Right renal cortex interstitium (tissue), 3 donors: ENCODE measurements at regions not wholly inside any gene's neighbourhood (a gene's known extent, or its start where the extent isn't known, plus 50 kb on each side); places are given as distances from the start of the nearest gene placed in this dataset.
"Not testable (repeated sequence)": the region's sequence is repeated elsewhere in the genome, so short reads cannot be mapped to it uniquely, and the experiment has no call there.

Experiments used
- DNase-seq, 3 donors: peaks; one replicate each; pipeline ENCODE4 v3.0.0-alpha.2; 2013; ENCODE audit warnings: low read depth in 3 of 3, low spot score in 2 of 3

DNA sequence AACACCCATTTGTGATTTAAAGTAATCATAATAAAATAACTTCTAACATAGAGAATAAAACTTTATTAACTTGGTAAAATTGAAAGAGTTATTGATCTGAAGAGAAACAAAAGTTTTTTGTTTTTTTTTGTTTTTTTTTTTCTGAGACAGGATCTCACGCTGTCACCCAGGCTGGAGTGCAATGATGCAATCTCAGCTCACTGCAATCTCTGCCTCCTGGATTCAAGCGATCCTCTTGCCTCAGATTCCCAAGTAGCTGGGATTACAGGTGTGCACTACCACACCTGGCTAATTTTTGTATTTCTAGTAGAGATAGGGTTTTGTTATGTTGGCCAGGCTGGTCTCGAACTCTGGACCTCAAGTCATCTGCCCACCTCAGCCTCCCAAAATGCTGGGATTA, 116.5 kb upstream of the SPATA31D4 start:
- not testable (repeated sequence) for DNase-seq

- no peak for DNase-seq
Observed at GRCh38 chr9:81814401-81814793, 113.8 kb upstream of the SPATA31D4 start.

DNA sequence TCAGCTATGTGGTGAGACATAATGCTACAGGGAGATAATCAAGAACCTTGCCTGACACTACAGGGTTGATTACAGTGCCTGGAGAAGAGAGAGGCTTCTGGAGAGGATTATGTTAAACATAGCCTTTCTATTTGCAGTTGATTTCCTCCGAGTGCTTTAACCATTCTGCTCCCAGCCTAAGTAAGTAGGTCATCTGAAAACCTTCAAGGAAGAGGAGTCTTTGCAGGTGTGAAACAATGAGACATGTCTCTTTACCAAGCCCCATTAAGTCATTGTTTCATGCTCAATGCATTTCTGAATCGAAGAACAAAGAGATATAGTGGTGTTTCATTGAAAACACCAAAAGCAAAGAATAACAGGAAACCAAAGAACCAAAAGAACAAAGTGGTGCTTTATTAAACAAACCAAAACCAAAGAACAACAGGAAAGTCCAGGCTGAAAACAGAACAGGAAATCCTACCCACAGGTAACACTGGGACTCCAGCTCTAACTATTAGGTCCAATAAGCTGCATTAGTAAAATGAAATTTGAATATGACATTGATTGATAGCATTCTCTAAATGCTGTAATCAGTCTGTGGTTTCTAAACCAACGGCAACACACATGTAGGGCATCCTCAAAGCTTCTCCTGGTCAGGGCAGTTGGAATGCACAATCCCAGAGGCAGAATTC, 113.3 kb upstream of the SPATA31D4 start:
- DNase-seq: no peak

DNA sequence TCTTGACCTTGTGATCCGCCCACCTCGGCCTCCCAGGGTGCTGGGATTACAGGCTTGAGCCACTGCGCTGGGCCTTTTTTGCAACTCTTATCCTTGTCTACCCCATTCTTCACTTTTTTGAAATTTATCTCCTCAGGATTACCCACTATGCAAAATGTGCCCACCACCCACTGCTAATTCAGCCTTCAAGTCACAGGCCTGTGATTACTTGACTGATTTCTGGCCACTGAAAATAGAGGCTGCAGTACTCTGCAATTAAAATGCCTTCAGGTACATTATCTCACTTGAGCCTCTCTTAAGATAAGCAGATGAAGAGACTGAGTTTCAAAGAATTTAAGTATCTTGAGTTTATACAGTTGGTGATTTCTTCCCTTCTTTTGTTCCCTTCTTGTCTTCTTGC, 112.4 kb upstream of the SPATA31D4 start:
- DNase-seq: no peak

- DNase-seq: no peak
Observed at GRCh38 chr9:81819155-81819554, 109.1 kb upstream of the SPATA31D4 start.

GRCh38 chr9:81819859-81820546, 108.2 kb upstream of the SPATA31D4 start:
- no peak for DNase-seq

DNA sequence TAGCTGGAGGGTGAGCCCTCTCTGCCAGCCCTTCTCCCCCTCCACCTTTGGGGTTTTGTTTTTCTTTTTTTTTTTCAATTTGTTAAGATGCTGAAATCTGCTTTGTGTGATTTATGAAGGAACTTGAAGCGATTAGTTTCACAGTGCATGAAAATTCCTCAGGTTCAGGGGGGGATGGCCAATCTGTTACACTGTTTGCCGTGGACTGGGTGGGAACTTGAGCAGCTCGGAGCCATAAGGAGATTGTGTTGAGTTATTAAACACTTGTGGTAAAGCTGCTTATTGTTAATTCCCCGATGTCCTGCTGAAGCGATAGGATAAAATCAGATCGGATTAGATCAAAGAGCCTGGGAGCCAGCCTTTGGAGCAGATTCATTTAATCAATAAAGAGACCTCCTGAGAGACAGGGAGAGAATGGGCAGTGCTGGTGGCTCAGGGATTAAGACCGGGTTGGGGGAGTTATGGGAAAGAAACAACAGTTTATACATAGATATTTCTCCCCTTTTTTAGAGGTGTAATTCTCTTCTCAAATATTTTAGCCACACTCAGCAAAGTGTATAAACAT, 105.8 kb upstream of the SPATA31D4 start:
- DNase-seq: no peak

DNA sequence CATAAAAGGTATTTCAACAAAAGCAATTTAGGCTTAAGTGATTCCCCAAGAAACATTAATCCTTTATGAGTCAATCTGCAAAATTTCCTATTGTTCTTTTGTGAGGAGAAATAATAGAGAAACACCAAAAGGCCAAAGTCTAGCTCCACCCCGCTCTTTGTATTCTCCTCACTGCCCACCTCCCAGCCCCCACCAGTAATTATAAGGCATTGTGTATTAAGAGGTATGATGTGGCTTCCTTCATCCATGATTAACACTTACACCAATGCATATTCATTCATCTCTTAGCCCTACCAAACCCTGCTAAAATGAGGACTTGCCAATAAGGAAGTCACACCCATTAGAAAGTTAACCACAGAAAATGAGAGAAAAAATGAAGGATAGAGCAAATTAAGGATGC, 105.3 kb upstream of the SPATA31D4 start:
- no peak for DNase-seq

GRCh38 chr9:81823672-81824554, 104.3 kb upstream of the SPATA31D4 start:
- DNase-seq: no peak

DNA sequence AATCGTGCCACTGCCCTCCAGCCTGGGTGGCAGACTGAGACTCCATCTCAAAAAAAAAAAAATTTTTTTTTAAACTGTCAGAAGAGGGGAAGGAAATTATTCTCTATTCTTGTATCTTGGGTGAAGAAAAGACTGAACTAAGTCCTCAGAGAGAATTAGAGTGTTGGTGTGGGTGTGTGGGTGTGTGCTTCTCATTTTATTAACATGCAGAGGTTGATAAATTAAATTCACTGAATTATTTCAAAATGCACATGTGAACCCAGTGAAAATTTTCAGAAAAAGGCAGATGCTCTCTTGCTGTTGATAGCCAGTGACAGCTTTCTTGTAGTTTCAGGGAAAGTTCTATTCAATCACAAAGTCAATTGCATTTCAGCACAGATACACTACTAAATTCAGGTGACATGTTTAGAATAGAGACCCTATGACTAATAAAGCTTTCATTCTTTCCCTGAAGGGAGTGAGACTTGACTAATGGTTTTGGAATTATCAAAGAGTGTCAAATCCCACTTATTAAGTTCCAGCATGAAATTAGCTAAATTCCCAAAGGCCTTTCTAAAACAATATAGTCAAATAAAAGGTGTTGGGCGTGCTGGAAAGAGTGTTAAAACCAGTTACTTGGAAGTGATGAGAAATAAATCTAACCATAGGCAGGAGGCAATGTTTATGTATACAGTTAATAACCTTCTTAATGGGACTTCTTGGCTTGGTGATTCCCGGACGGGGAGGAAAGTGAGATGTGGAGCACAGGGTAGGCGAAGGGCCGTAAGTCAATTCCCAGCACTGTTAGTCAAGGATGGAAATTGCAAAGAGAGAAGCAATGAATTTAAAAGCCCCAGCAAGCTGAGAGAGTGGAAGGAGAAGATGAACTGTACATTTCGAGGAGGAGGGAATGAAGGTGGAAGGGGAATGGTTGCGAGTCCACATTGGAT, 103.2 kb upstream of the SPATA31D4 start:
- DNase-seq: no peak

DNA sequence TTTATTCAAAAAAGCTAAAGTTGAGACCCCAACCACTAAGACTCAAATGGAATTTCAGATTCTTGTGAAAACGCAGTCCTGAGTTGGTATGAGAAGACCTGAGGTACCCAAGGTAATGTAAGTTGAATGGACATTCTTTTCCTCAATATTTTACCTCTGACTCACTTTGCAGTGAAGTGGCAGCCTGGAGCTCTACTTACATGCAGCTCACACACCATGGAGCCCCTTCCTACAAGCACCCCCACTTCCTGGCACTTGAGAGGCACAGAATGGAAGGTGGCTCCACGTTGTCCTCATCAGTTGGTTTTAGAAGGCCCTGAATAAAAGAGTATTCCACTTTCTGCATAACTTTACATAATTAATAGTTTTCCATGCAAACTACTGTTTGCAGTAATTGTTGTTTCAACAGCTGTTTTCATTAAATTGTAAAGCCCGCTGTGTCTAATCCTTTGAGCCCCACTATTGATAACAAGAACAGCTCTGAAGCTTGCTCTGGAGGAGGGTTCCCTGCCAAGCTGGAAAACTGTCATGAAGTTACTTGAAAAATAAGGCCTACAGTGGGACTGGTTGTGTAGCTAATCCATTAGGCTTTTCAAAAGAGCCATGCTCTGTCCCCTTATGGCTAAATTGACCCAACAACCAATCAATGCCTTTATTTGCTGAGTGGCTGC, 102.2 kb upstream of the SPATA31D4 start:
- DNase-seq: no peak

DNA sequence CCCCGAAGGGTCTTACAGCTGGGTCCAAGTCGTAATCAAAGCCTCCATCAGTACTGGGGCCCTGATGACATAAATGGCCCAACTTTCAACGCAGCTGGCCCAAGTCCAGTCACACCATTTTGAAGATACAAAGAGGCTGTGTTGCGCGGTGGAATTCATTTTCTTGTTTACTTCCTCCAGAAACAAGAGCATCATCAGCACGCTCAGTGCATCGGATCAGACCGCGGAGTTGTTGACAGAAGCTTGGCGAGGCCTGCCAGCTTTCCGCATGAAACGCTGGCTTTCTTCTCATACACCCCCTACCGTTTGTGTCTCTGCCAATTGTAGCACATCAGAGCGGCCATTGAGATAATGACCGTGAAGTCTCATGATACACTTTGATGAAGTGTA, 101.7 kb upstream of the SPATA31D4 start:
- DNase-seq: no peak

GRCh38 chr9:81827616-81828296, 100.5 kb upstream of the SPATA31D4 start:
- no peak for DNase-seq

DNA sequence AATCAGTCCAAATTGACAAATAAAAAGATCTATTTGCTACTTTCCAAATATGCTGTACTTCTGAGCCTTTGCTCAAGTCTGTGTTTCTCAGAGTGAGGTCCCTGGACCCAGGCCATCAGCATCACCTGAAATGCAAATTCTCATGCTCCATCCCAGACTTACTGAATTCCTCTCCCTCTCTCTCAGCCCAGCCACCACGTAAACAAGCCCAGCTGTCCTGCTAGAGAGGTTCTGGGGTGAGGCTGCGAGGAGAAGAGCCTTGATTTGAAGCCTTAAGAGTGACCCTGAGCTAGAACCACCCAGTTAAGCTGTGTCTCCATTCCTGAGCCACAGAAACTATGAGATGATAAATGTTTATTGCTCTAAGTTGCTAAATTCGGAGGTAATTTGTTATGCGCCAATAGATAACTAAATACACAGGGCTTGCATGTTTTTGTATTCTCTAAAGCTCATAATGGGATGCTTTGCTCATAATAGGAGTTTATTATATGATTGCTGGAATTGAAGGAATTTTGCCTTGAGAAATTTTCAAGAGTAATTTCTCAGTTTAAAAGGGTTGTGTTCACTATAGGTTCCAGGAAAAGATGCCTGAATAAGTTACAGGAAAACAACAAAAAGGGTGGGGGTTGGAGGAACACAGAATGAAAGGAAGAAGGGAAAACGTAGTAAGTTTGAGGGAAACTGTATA, 98.9 kb upstream of the SPATA31D4 start:
- DNase-seq: no peak

- not testable (repeated sequence) for DNase-seq
Observed at GRCh38 chr9:81830431-81830830, 97.8 kb upstream of the SPATA31D4 start.

DNA sequence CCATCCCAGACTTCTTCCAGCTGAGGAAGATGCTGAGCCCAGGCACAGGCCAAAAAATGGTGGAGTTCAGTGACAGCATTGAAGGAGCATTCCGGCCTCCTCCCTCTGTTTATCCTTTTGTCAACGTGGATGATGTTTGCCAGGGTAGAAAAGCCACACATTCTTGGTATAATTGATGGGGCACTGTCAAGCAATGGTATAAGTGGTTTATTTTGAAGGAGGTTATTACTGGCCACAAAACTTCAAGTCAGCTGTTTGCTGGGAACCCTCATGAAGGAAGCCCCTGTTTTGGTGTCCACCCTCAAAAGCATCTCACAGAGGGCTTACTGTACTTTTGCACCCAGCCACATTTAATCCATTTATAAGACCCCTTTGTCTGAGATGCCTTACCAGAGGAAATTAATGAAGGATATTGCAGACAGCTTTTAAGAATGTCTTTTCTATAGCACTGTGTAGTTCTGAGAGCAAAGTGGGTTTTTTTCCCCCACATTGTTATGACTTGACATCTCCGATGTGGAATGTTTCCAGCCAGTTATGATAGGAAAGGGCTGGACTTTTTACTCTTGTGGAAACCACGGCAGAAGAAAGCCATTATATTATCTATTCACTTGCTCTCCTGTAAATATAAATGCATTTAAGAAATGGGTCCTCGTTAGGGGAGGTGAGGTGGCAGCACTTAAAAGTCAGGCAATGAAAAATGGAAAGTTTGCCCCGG, 95.5 kb upstream of the SPATA31D4 start:
- no peak for DNase-seq

DNA sequence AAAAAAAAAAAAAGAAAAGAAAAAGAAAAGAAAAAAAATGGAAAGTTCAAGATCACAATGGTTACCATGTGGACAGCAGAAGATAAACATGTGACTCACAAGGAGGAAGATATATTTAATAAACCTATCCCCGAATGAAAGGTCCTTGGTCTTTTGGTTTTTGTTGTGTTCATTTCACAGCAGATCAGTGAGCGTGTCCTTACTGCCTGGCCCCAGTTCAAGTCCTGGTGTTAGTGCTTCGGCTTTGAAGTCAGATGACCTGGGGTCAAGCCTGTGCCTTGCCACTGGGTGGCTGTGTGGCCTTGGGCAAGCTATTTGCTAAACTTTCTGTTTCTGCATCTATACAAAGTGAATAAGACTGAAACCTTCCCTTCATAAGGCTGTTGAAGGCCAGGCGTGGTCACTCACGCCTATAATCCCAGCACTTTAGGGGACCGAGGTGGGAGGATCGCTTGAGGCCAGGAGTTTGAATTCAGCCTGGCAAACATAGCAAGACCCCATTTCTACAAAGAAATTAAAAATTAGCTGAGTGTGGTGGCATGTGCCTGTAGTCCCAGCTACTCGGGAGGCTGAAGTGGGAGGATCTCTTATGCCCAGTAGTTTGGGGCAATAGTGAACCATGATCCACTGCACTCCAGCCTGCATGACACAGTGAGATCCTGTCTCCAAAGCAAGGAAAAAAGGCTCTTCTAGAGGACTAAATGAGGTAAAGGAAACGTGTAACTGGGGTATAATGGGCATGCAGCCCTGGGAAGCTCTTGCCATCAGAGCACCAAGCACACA, 94.5 kb upstream of the SPATA31D4 start:
- DNase-seq: no peak
